22Rv1 (cell line): ENCODE measurements at regions not wholly inside any gene's neighbourhood (a gene's known extent, or its start where the extent isn't known, plus 50 kb on each side); places are given as distances from the start of the nearest gene placed in this dataset.

Experiments
- ZFX ChIP-seq: fragments of 450-650 bp; IDR thresholded peaks from 2 replicates; pipeline ENCODE4 v1.6.1; 2017; ENCODE audit warnings: antibody characterized with exemption, borderline replicate concordance
- TF ChIP-seq, protein P1 (sequence below): fragments of 450-650 bp; IDR thresholded peaks from 2 replicates; pipeline ENCODE4 v1.5.1; 2017; ENCODE audit warnings: mild to moderate bottlenecking

DNA sequence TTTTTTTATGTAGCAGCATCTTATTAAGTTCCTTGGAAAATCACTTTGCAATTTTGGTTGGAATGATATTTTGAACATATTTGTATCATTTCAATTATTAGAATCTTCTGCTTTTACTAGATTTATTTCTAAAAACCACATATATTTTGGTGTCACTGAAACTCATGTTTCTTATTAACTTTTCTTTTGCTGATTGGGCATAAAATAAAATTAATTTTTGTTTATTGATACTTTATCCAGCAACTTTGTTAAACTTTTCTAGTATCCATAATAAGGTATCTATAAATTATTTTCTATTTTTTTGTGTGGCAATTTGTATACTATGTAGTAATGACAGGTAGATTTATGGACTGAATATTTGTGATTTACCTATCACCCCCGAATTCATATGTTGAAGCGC lies 556.4 kb upstream of the ATXN8OS start:
- TF ChIP-seq, protein P1, sequence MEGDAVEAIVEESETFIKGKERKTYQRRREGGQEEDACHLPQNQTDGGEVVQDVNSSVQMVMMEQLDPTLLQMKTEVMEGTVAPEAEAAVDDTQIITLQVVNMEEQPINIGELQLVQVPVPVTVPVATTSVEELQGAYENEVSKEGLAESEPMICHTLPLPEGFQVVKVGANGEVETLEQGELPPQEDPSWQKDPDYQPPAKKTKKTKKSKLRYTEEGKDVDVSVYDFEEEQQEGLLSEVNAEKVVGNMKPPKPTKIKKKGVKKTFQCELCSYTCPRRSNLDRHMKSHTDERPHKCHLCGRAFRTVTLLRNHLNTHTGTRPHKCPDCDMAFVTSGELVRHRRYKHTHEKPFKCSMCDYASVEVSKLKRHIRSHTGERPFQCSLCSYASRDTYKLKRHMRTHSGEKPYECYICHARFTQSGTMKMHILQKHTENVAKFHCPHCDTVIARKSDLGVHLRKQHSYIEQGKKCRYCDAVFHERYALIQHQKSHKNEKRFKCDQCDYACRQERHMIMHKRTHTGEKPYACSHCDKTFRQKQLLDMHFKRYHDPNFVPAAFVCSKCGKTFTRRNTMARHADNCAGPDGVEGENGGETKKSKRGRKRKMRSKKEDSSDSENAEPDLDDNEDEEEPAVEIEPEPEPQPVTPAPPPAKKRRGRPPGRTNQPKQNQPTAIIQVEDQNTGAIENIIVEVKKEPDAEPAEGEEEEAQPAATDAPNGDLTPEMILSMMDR = no peak
- no peak for TF ChIP-seq ZFX
